GM21786 (cell line): ENCODE measurements at regions not wholly inside any gene's neighbourhood (a gene's known extent, or its start where the extent isn't known, plus 50 kb on each side); places are given as distances from the start of the nearest gene placed in this dataset.
"Not testable (repeated sequence)": the region's sequence is repeated elsewhere in the genome, so short reads cannot be mapped to it uniquely, and the experiment has no call there.

Experiments
- ATAC-seq: cut with Tn5 transposase; IDR thresholded peaks from one replicate; pipeline ENCODE4 v1.9.1; 2021; ENCODE audit not compliant: unreplicated experiment

GRCh38 chr5:105195765-105196164, 1633.2 kb upstream of the NUDT12 start:
- no peak for ATAC-seq

GRCh38 chr5:105172918-105173317, 1610.3 kb upstream of the NUDT12 start:
- ATAC-seq = no peak

GRCh38 chr5:105168806-105169205, 1606.2 kb upstream of the NUDT12 start:
- ATAC-seq = no peak

- no peak for ATAC-seq
These were observed 1604.5 kb upstream of the NUDT12 start for GRCh38 chr5:105167092-105167491.

GRCh38 chr5:105163547-105163946, 1601.0 kb upstream of the NUDT12 start:
- no peak for ATAC-seq

GRCh38 chr5:105162557-105162956, 1600.0 kb upstream of the NUDT12 start:
- ATAC-seq = not testable (repeated sequence)

- ATAC-seq = no peak
These were observed 1595.9 kb upstream of the NUDT12 start for GRCh38 chr5:105158526-105158925.

- ATAC-seq = no peak
These were observed 1587.7 kb upstream of the NUDT12 start for GRCh38 chr5:105150323-105150722.

GRCh38 chr5:105146867-105147266, 1584.3 kb upstream of the NUDT12 start:
- no peak for ATAC-seq

GRCh38 chr5:105145152-105145551, 1582.6 kb upstream of the NUDT12 start:
- ATAC-seq = no peak

GRCh38 chr5:105134328-105134727, 1571.7 kb upstream of the NUDT12 start:
- no peak for ATAC-seq

- ATAC-seq = no peak
These were observed 1570.5 kb upstream of the NUDT12 start for GRCh38 chr5:105133087-105133486.

- no peak for ATAC-seq
These were observed 1570.0 kb upstream of the NUDT12 start for GRCh38 chr5:105132581-105132980.

- no peak for ATAC-seq
These were observed 1568.5 kb upstream of the NUDT12 start for GRCh38 chr5:105131045-105131444.

GRCh38 chr5:105101577-105101976, 1539.0 kb upstream of the NUDT12 start:
- ATAC-seq = no peak

- ATAC-seq = no peak
These were observed 1526.4 kb upstream of the NUDT12 start for GRCh38 chr5:105088961-105089360.

GRCh38 chr5:105088102-105088501, 1525.5 kb upstream of the NUDT12 start:
- no peak for ATAC-seq

GRCh38 chr5:105057893-105058292, 1495.3 kb upstream of the NUDT12 start:
- no peak for ATAC-seq

GRCh38 chr5:105057001-105057436, 1494.4 kb upstream of the NUDT12 start:
- no peak for ATAC-seq

- no peak for ATAC-seq
These were observed 1491.8 kb upstream of the NUDT12 start for GRCh38 chr5:105054406-105054805.

- ATAC-seq = no peak
These were observed 1480.0 kb upstream of the NUDT12 start for GRCh38 chr5:105042623-105043022.

- not testable (repeated sequence) for ATAC-seq
These were observed 1474.2 kb upstream of the NUDT12 start for GRCh38 chr5:105036814-105037213.

GRCh38 chr5:105034401-105034763, 1471.8 kb upstream of the NUDT12 start:
- ATAC-seq = no peak
